HCT116 (cell line): ENCODE measurements at regions not wholly inside any gene's neighbourhood (a gene's known extent, or its start where the extent isn't known, plus 50 kb on each side); places are given as distances from the start of the nearest gene placed in this dataset.

ENCODE experiments used
- CBX3 ChIP-seq: IDR thresholded peaks from 2 replicates; pipeline ENCODE4 v1.6.1; 2012; ENCODE audit warnings: low read depth
- CTCF ChIP-seq, 3 experiments: fragments of 200-600 bp in 1 of 3; sonication (generic) in 1 of 3; IDR thresholded peaks in 2 of 3; conservative IDR thresholded peaks in 1 of 3; 2 replicates each; pipeline ENCODE4 v1.5.1; 2012 to 2017; ENCODE audit warnings: low read depth in 2 of 3, low read length in 2 of 3, antibody characterized with exemption in 1 of 3, borderline replicate concordance in 1 of 3, control low read depth in 1 of 3, mild to moderate bottlenecking in 1 of 3, mixed read lengths in 1 of 3, mixed run types in 1 of 3, moderate library complexity in 1 of 3; ENCODE audit not compliant: insufficient read depth in 1 of 3
- EZH2phosphoT487 ChIP-seq: fragments of 200-600 bp; IDR thresholded peaks from 2 replicates; pipeline ENCODE4 v1.6.1; 2018; ENCODE audit warnings: antibody characterized with exemption, borderline replicate concordance
- POLR2AphosphoS5 ChIP-seq: IDR thresholded peaks from 2 replicates; pipeline ENCODE4 v1.6.1; 2011; ENCODE audit warnings: mild to moderate bottlenecking, low read depth, low read length, moderate library complexity

- TF ChIP-seq EZH2phosphoT487 (no peak), POLR2AphosphoS5 (no peak), CTCF (IDR thresholded peaks at IDR 0.05 in 2 of 3, conservative IDR thresholded peaks at IDR 0.05 in 1 of 3; ENCODE audit: borderline replicate concordance in 1 of 3, insufficient read depth in 1 of 3, low read depth in 2 of 3, low read length in 2 of 3) (no peak), CBX3 (no peak)
Measured at GRCh38 chr2:219709331-219709761, 81.9 kb downstream of the SLC4A3 start.
